ENCODE measurements at regions not wholly inside any gene's neighbourhood (a gene's known extent, or its start where the extent isn't known, plus 50 kb on each side); places are given as distances from the start of the nearest gene placed in this dataset.

- no peak for DNase-seq
- intact Hi-C loops (cut with micrococcal nuclease; ENCODE audit: unreplicated experiment): no loop called here
- Mint-ChIP-seq H3K27ac (ENCODE audit: unreplicated experiment) (no peak overlapping the region), H3K4me3 (ENCODE audit: low read depth, unreplicated experiment) (no peak overlapping the region), H3K4me1 (ENCODE audit: low read depth, unreplicated experiment) (no peaks in the 10 kb centered on the region), H3K9me3 (ENCODE audit: low read depth, unreplicated experiment) (no peaks in the 10 kb centered on the region), H3K36me3 (ENCODE audit: insufficient read depth, unreplicated experiment) (peaks cover 4% of the 10 kb centered on the region), H3K27me3 (ENCODE audit: unreplicated experiment) (peaks cover 50% of the 10 kb centered on the region)
- TF ChIP-seq, protein P1, sequence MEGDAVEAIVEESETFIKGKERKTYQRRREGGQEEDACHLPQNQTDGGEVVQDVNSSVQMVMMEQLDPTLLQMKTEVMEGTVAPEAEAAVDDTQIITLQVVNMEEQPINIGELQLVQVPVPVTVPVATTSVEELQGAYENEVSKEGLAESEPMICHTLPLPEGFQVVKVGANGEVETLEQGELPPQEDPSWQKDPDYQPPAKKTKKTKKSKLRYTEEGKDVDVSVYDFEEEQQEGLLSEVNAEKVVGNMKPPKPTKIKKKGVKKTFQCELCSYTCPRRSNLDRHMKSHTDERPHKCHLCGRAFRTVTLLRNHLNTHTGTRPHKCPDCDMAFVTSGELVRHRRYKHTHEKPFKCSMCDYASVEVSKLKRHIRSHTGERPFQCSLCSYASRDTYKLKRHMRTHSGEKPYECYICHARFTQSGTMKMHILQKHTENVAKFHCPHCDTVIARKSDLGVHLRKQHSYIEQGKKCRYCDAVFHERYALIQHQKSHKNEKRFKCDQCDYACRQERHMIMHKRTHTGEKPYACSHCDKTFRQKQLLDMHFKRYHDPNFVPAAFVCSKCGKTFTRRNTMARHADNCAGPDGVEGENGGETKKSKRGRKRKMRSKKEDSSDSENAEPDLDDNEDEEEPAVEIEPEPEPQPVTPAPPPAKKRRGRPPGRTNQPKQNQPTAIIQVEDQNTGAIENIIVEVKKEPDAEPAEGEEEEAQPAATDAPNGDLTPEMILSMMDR (IDR thresholded peaks at IDR 0.05; ENCODE audit: unreplicated experiment): no peak
- no TSS peak for BruUV-seq (replicated peaks)
- CTCF ChIA-PET: interaction anchor here (1.0 kb wide), 1 partner anchor 12 kb away, joined by 3 read pairs; no protein-coding TSS in a partner anchor
Measured at GRCh38 chr3:64450396-64450956, 225.2 kb upstream of the PRICKLE2 start.

GRCh38 chr3:64449026-64449425 is 223.8 kb upstream of the PRICKLE2 start:
- Mint-ChIP-seq H3K4me3 (ENCODE audit: low read depth, unreplicated experiment) (no peak overlapping the region), H3K9me3 (ENCODE audit: low read depth, unreplicated experiment) (no peaks in the 10 kb centered on the region), H3K27me3 (ENCODE audit: unreplicated experiment) (peaks cover 46% of the 10 kb centered on the region), H3K4me1 (ENCODE audit: low read depth, unreplicated experiment) (no peaks in the 10 kb centered on the region), H3K36me3 (ENCODE audit: insufficient read depth, unreplicated experiment) (peaks cover 6% of the 10 kb centered on the region), H3K27ac (ENCODE audit: unreplicated experiment) (no peak overlapping the region)
- BruUV-seq (replicated peaks): no TSS peak
- intact Hi-C loops (cut with micrococcal nuclease; ENCODE audit: unreplicated experiment): no loop called here
- TF ChIP-seq, protein P1 (IDR thresholded peaks at IDR 0.05; ENCODE audit: unreplicated experiment): no peak
- CTCF ChIA-PET: interaction anchor here (0.6 to 0.7 kb wide), 3 partner anchors 10 to 367 kb away, joined by 3 to 8 read pairs (median 6); no protein-coding TSS in a partner anchor
- no peak for DNase-seq

GRCh38 chr3:64445944-64446300 is 220.7 kb upstream of the PRICKLE2 start:
- TF ChIP-seq, protein P1 (IDR thresholded peaks at IDR 0.05; ENCODE audit: unreplicated experiment): no peak
- Mint-ChIP-seq H3K36me3 (ENCODE audit: insufficient read depth, unreplicated experiment) (peaks cover 6% of the 10 kb centered on the region), H3K27me3 (ENCODE audit: unreplicated experiment) (peaks cover 29% of the 10 kb centered on the region), H3K9me3 (ENCODE audit: low read depth, unreplicated experiment) (no peaks in the 10 kb centered on the region), H3K4me3 (ENCODE audit: low read depth, unreplicated experiment) (peak overlapping the region; percentile 67), H3K27ac (ENCODE audit: unreplicated experiment) (no peak overlapping the region), H3K4me1 (ENCODE audit: low read depth, unreplicated experiment) (peaks cover 5% of the 10 kb centered on the region)
- no TSS peak for BruUV-seq (replicated peaks)
- CTCF ChIA-PET: interaction anchor here (0.6 kb wide), 1 partner anchor 73 kb away, joined by 7 read pairs; no protein-coding TSS in a partner anchor
- DNase-seq: no peak
- intact Hi-C loops (cut with micrococcal nuclease; ENCODE audit: unreplicated experiment): no loop called here

DNA sequence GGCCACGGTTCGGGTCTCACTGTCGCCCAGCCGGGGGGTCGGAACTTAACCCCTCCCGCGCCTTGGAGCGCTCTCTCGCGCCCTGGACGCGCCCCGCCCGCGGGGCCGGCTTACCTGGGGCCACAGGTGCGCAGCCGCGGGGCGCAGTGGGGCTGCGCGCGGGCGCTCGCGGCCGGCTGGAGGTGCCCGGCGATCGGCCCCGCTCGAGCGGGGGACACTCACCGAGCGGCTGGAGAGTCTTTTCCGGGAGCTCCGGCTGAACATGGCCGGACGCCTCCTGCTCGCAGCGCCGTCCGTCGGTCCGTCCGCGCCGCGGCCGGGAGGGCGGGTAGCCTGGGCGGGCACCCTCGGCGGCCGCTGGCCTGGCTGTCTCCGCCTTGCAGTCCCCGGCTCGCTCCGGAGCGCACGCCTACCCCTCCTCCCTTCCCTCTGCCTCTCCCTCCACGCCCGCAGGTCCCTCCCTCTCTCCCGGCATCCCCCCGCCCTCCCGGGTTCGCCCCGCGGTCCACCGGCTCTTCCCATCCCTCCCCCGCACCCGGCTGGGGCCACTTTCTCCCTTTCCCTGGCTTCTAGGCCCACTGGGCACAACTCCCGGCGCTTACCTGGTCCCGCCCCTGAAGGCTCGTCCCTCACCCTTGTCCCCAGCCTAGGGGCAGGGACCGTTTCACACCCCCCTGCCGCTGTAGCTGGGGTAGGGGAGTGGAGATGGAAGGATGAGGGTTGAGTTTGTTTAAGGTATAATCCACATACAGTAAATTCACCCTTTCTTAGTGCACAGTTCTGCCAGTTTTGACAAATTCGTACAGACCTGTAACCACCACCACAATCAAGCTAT is 220.1 kb upstream of the PRICKLE2 start:
- no peaks in the 10 kb centered on the region for H3K9me3 Mint-ChIP-seq (ENCODE audit: low read depth, unreplicated experiment)
- peaks cover 11% of the 10 kb centered on the region for H3K4me1 Mint-ChIP-seq (ENCODE audit: low read depth, unreplicated experiment)
- peak overlapping the region; percentile 67 for H3K4me3 Mint-ChIP-seq (ENCODE audit: low read depth, unreplicated experiment)
- CTCF ChIA-PET: interaction anchor here (0.6 kb wide), 1 partner anchor 73 kb away, joined by 7 read pairs; no protein-coding TSS in a partner anchor
- H3K27me3 Mint-ChIP-seq (ENCODE audit: unreplicated experiment): peaks cover 23% of the 10 kb centered on the region
- H3K27ac Mint-ChIP-seq (ENCODE audit: unreplicated experiment): no peak overlapping the region
- peaks cover 6% of the 10 kb centered on the region for H3K36me3 Mint-ChIP-seq (ENCODE audit: insufficient read depth, unreplicated experiment)
- no TSS peak for BruUV-seq (replicated peaks)
- DNase-seq: peak; percentile 55
- TF ChIP-seq, protein P1 (IDR thresholded peaks at IDR 0.05; ENCODE audit: unreplicated experiment): no peak
- intact Hi-C loops (cut with micrococcal nuclease; ENCODE audit: unreplicated experiment): no loop called here
